ENCODE measurements at regions not wholly inside any gene's neighbourhood (a gene's known extent, or its start where the extent isn't known, plus 50 kb on each side); places are given as distances from the start of the nearest gene placed in this dataset.

GRCh38 chr2:165008730-165009315 is 53.5 kb upstream of the SLC38A11 start:
- Histone ChIP-seq H3K4me2 (ENCODE audit: low read length) (no peak overlapping the region), H2BK5ac (ENCODE audit: low read length) (no peak overlapping the region), H2BK120ac (ENCODE audit: low read depth, low read length) (no peak overlapping the region), H3K56ac (ENCODE audit: low read length) (no peak overlapping the region), H4K5ac (ENCODE audit: low read length) (no peak overlapping the region), H3K27ac (ENCODE audit: low read depth, low read length) (no peak overlapping the region), H2AK5ac (ENCODE audit: low read length) (no peak overlapping the region), H3K4me3 (ENCODE audit: low read length) (no peak overlapping the region), H4K8ac (ENCODE audit: low read depth, low read length) (no peak overlapping the region), H3K36me3 (ENCODE audit: control insufficient read depth, insufficient read depth, low read length) (no peaks in the 10 kb centered on the region), H3K4me1 (ENCODE audit: control insufficient read depth, low read depth, low read length) (no peaks in the 10 kb centered on the region), H3K23ac (ENCODE audit: low read length) (no peak overlapping the region), H3K9ac (ENCODE audit: low read length) (no peak overlapping the region), H3K79me2 (ENCODE audit: control insufficient read depth, insufficient read depth, low read length) (no peaks in the 10 kb centered on the region), H2BK15ac (replicated peaks; ENCODE audit: low read depth) (no peak overlapping the region), H3K4ac (ENCODE audit: low read depth, low read length) (no peak overlapping the region), H3K27me3 (ENCODE audit: insufficient read depth, low read length, poor library complexity) (no peaks in the 10 kb centered on the region), H3K18ac (ENCODE audit: low read length) (no peak overlapping the region), H3K79me1 (ENCODE audit: low read length) (no peaks in the 10 kb centered on the region)
- WGBS (ENCODE audit: extremely low coverage, insufficient coverage, low lambda C conversion rate) = no CpG with 5 or more reads among the region's 3 CpGs
- DNase-seq = no peak

GRCh38 chr2:165007161-165007744 is 51.9 kb upstream of the SLC38A11 start:
- no peak overlapping the region for H3K18ac ChIP-seq (ENCODE audit: low read length)
- no peak overlapping the region for H3K4me3 ChIP-seq (ENCODE audit: low read length)
- no peak overlapping the region for H3K4ac ChIP-seq (ENCODE audit: low read depth, low read length)
- WGBS (ENCODE audit: extremely low coverage, insufficient coverage, low lambda C conversion rate) = no CpG with 5 or more reads among the region's 1 CpG
- H2AK5ac ChIP-seq (ENCODE audit: low read length) = no peak overlapping the region
- H4K5ac ChIP-seq (ENCODE audit: low read length) = no peak overlapping the region
- no peak overlapping the region for H4K8ac ChIP-seq (ENCODE audit: low read depth, low read length)
- H2BK15ac ChIP-seq (replicated peaks; ENCODE audit: low read depth) = no peak overlapping the region
- H2BK5ac ChIP-seq (ENCODE audit: low read length) = no peak overlapping the region
- no peak overlapping the region for H3K56ac ChIP-seq (ENCODE audit: low read length)
- H3K4me2 ChIP-seq (ENCODE audit: low read length) = no peak overlapping the region
- H3K27me3 ChIP-seq (ENCODE audit: insufficient read depth, low read length, poor library complexity) = no peaks in the 10 kb centered on the region
- H3K36me3 ChIP-seq (ENCODE audit: control insufficient read depth, insufficient read depth, low read length) = no peaks in the 10 kb centered on the region
- DNase-seq = no peak
- H3K79me2 ChIP-seq (ENCODE audit: control insufficient read depth, insufficient read depth, low read length) = no peaks in the 10 kb centered on the region
- H2BK120ac ChIP-seq (ENCODE audit: low read depth, low read length) = no peak overlapping the region
- no peak overlapping the region for H3K23ac ChIP-seq (ENCODE audit: low read length)
- no peak overlapping the region for H3K27ac ChIP-seq (ENCODE audit: low read depth, low read length)
- H3K4me1 ChIP-seq (ENCODE audit: control insufficient read depth, low read depth, low read length) = no peaks in the 10 kb centered on the region
- no peak overlapping the region for H3K9ac ChIP-seq (ENCODE audit: low read length)
- no peaks in the 10 kb centered on the region for H3K79me1 ChIP-seq (ENCODE audit: low read length)

Data from mesendoderm (in vitro differentiated cells).